BE2C (cell line): ENCODE measurements at regions not wholly inside any gene's neighbourhood (a gene's known extent, or its start where the extent isn't known, plus 50 kb on each side); places are given as distances from the start of the nearest gene placed in this dataset.
"Not testable (repeated sequence)": the region's sequence is repeated elsewhere in the genome, so short reads cannot be mapped to it uniquely, and the experiment has no call there.

Experiments
- DNase-seq: peaks from one replicate; pipeline ENCODE4 v3.0.0-alpha.2; 2020
- H3K27me3 ChIP-seq: fragments of 250-450 bp; sonication (Bioruptor Pico); 2 replicates; pipeline ENCODE4 v1.5.1; 2020; ENCODE audit warnings: mild to moderate bottlenecking
- H3K36me3 ChIP-seq: fragments of 250-450 bp; sonication (Bioruptor Pico); 2 replicates; pipeline ENCODE4 v1.5.1; 2020; ENCODE audit warnings: mild to moderate bottlenecking
- H3K4me1 ChIP-seq: fragments of 250-450 bp; sonication (Bioruptor Pico); 2 replicates; pipeline ENCODE4 v1.5.1; 2020
- H3K4me3 ChIP-seq: 2 replicates; pipeline ENCODE4 v1.5.1; 2011; ENCODE audit warnings: low read depth, low read length
- H3K9me3 ChIP-seq: fragments of 250-450 bp; sonication (Bioruptor Pico); 2 replicates; pipeline ENCODE4 v1.5.1; 2020
- TF ChIP-seq, protein P1 (sequence below): IDR thresholded peaks from 2 replicates; pipeline ENCODE4 v1.5.1; 2012; ENCODE audit warnings: mild to moderate bottlenecking, low read depth, low read length

DNA sequence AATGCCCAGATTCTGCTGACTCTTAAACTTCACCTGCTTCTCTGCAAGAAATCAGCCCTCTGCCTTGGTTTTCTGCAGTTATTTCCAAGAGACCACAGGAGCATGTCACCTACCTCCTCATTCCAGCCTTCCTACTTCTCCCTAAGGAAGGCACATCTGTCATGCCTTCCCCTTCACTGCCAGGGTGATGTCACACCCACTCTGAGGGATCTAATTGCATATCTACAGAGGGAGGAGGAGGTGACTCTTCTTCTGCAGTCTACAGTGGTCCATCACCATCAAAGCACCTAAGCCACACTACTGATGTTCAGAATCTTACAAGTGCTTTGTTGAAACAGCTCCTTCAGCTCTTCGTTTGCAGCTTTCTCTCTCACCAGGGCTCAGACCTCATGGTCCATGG lies 275.5 kb downstream of the FGFR2 start:
- Histone ChIP-seq H3K9me3 (no peaks in the 10 kb centered on the region), H3K4me3 (no peak overlapping the region), H3K36me3 (no peaks in the 10 kb centered on the region), H3K4me1 (no peaks in the 10 kb centered on the region), H3K27me3 (no peaks in the 10 kb centered on the region)
- no peak for DNase-seq
- TF ChIP-seq, protein P1, sequence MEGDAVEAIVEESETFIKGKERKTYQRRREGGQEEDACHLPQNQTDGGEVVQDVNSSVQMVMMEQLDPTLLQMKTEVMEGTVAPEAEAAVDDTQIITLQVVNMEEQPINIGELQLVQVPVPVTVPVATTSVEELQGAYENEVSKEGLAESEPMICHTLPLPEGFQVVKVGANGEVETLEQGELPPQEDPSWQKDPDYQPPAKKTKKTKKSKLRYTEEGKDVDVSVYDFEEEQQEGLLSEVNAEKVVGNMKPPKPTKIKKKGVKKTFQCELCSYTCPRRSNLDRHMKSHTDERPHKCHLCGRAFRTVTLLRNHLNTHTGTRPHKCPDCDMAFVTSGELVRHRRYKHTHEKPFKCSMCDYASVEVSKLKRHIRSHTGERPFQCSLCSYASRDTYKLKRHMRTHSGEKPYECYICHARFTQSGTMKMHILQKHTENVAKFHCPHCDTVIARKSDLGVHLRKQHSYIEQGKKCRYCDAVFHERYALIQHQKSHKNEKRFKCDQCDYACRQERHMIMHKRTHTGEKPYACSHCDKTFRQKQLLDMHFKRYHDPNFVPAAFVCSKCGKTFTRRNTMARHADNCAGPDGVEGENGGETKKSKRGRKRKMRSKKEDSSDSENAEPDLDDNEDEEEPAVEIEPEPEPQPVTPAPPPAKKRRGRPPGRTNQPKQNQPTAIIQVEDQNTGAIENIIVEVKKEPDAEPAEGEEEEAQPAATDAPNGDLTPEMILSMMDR: no peak

DNA sequence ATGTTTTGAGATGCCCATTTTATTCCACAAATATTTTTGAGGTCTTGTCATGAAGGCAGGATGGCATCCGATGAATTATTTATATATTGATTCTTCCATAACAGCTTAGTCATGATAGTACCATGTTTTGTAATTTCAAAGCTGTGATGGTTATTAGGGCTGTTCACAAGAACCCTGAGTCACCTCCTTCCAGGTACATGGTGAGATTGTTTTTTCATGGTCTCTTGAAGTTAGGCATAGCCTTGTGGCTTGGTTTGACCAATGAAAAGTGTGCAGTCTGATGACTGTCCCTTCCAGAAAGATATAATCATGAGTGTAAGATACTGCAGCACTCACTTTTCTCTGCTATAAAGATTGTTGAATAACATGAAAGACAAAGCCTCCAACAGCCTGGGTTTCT lies 274.8 kb downstream of the FGFR2 start:
- Histone ChIP-seq H3K4me3 (no peak overlapping the region), H3K27me3 (no peaks in the 10 kb centered on the region), H3K4me1 (no peaks in the 10 kb centered on the region), H3K9me3 (no peaks in the 10 kb centered on the region), H3K36me3 (no peaks in the 10 kb centered on the region)
- DNase-seq: no peak
- TF ChIP-seq, protein P1: no peak

DNA sequence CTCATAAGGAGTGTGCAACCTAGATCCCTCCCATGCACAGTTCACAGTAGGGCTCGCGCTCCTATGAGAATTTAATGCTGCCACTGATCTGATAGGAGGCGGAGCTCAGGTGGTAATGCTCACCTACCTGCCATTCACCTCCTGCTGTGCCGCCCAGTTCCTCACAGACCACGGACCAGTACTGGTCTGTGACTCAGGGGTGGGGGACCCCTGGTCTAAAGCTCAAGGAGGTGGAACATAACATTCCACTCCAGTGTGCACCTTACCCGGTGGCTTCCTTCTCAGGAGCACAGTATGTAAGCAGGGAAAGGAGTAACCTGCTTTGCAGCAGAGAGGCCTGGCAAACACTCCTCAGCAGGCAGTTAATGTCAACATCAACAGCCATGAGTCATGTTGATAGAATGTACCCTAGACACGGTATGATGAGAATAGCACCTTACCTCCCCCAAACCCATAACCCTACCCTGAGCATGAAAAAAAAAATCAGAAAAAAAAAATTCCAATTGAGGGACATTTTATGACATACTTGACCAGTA lies 273.5 kb downstream of the FGFR2 start:
- Histone ChIP-seq H3K27me3 (no peaks in the 10 kb centered on the region), H3K4me1 (no peaks in the 10 kb centered on the region), H3K4me3 (no peak overlapping the region), H3K9me3 (no peaks in the 10 kb centered on the region), H3K36me3 (no peaks in the 10 kb centered on the region)
- TF ChIP-seq, protein P1: no peak
- no peak for DNase-seq

DNA sequence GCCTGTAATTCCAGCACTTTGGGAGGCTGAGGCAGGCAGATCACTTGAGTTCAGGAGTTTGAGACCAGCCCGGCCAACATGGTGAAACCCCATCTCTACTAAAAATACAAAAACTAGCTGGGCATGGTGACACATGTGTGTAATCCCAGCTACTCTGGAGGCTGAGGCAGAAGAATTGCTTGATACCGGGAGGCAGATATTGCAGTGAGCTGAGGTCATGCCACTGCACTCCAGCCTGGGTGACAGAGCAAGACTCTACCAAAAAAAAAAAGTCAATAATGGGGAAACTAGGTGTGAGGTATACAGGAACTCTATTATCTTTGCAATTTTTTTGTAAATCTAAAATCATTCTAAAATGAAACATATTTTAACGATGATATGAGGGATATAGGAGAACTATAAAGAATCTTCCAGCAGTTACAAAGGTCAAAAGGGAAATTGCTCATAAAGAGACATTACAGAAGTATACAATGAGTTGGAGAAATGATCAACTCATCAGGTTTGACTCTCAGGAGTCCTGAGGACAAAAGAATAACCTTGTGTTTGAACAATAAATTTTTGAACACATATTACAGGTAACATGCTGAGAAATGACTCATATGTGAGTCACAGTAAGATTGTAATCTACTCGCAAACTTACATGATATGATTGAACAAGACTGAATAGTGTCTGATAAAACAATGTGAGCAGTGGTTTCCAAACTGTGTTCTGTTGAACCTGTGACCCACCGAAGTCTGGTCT lies 272.6 kb downstream of the FGFR2 start:
- Histone ChIP-seq H3K36me3 (no peaks in the 10 kb centered on the region), H3K27me3 (no peaks in the 10 kb centered on the region), H3K4me3 (no peak overlapping the region), H3K4me1 (no peaks in the 10 kb centered on the region), H3K9me3 (no peaks in the 10 kb centered on the region)
- DNase-seq: no peak
- TF ChIP-seq, protein P1: no peak

DNA sequence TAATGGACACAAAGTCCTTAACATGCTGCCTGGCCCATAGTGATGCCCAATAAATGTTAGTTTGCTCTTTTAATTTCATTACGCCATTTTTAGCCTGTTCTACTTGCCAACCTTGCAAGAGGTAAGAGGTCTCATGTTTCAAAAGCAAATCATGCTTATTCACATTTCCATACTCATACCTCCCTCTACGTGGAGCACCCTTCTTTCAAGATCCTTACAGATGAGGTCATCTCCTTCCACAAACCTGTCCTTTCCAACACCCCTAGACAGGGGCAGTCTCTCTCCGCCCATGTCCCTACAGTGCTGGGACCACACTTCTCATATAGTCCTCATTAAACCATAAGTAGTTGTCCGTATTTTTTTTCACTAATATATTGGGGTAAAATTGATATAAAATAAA lies 271.3 kb downstream of the FGFR2 start:
- H3K4me1 ChIP-seq: no peaks in the 10 kb centered on the region
- H3K27me3 ChIP-seq: no peaks in the 10 kb centered on the region
- no peak overlapping the region for H3K4me3 ChIP-seq
- H3K36me3 ChIP-seq: no peaks in the 10 kb centered on the region
- TF ChIP-seq, protein P1: no peak
- no peak for DNase-seq
- no peaks in the 10 kb centered on the region for H3K9me3 ChIP-seq

DNA sequence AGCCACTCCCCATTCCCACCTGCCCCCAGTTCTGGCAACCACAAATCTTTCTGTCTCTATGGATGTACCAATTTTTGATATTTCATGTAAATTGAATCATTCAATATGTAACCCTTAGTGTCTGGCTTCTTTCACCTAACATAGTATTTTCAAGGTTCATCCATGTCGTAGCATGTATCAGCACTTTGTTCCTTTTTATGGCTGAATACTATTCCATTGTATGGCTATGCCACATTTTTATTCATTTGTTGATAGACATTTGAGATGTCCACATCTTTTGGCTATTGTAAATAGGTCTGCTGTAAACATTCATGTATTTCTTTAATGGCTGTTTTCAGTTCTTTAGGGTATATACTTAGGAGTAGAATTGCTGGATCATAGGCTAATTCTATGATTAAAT lies 270.5 kb downstream of the FGFR2 start:
- TF ChIP-seq, protein P1: no peak
- H3K9me3 ChIP-seq: no peaks in the 10 kb centered on the region
- no peak overlapping the region for H3K4me3 ChIP-seq
- H3K4me1 ChIP-seq: no peaks in the 10 kb centered on the region
- no peaks in the 10 kb centered on the region for H3K27me3 ChIP-seq
- DNase-seq: no peak
- no peaks in the 10 kb centered on the region for H3K36me3 ChIP-seq

DNA sequence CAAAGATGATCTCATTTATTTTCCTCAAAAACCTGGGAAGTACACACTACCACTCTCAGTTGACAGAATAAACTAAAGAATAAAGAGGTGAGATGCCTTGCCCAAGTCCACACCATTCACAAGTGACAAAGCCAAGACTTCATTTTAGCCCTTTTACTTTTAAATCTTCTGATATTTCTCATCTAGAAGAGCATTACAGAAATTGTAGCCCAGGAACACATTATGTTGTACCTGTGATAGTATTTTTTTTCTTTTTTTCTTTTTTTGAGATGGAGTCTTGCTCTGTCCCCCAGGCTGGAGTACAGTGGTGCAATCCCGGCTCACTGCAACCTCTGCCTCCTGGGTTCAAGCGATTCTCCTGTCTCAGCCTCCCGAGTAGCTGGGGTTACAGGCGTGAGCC lies 268.6 kb downstream of the FGFR2 start:
- H3K36me3 ChIP-seq, H3K4me3 ChIP-seq, H3K4me1 ChIP-seq, H3K27me3 ChIP-seq, H3K9me3 ChIP-seq, DNase-seq: not testable (repeated sequence)
